Keratinocyte (primary cell): ENCODE measurements at regions not wholly inside any gene's neighbourhood (a gene's known extent, or its start where the extent isn't known, plus 50 kb on each side); places are given as distances from the start of the nearest gene placed in this dataset.

ENCODE experiments used
- DNase-seq: peaks from one replicate; pipeline ENCODE4 v3.0.0-alpha.2; 2011; ENCODE audit warnings: low read depth, missing footprints, low spot score
- FAIRE-seq: peaks from 2 replicates; lab custom pipeline; 2011; peaks lifted over from hg19 to GRCh38; lab: Jason Lieb, UNC
- H2AFZ ChIP-seq: 2 replicates; pipeline ENCODE4 v1.6.0; 2012; ENCODE audit warnings: low read length, control low read depth, inconsistent platforms; ENCODE audit not compliant: control insufficient read depth
- H3K27ac ChIP-seq: 2 replicates; pipeline ENCODE4 v1.5.1; 2011; ENCODE audit warnings: low read length; ENCODE audit not compliant: control insufficient read depth, insufficient read depth
- H3K27me3 ChIP-seq: 3 replicates; pipeline ENCODE4 v1.6.0; 2011; ENCODE audit warnings: low read length; ENCODE audit not compliant: control insufficient read depth, insufficient read depth; ENCODE audit errors: extremely low read depth
- H3K36me3 ChIP-seq, 2 experiments: 2 replicates in 1 of 2; 3 replicates in 1 of 2; pipeline ENCODE4 v1.5.1; 2011; ENCODE audit warnings: low read length in 2 of 2, mild to moderate bottlenecking in 1 of 2; ENCODE audit not compliant: control insufficient read depth in 2 of 2, insufficient read depth in 2 of 2; ENCODE audit errors: extremely low read depth in 1 of 2
- H3K4me1 ChIP-seq: 3 replicates; pipeline ENCODE4 v1.5.1; 2011; ENCODE audit warnings: low read length; ENCODE audit not compliant: control insufficient read depth, insufficient read depth; ENCODE audit errors: extremely low read depth
- H3K4me2 ChIP-seq: 3 replicates; pipeline ENCODE4 v1.6.0; 2011; ENCODE audit warnings: low read depth, low read length; ENCODE audit not compliant: control insufficient read depth, insufficient read depth; ENCODE audit errors: extremely low read depth
- H3K4me3 ChIP-seq, 3 experiments: fragments of 200-600 bp in 1 of 3; sonication (generic) in 1 of 3; 2 replicates in 2 of 3; 3 replicates in 1 of 3; pipeline ENCODE4 v1.5.1; 2011 to 2016; ENCODE audit warnings: low read length in 3 of 3, mild to moderate bottlenecking in 3 of 3, control low read depth in 2 of 3, inconsistent platforms in 1 of 3, low read depth in 1 of 3, mixed read lengths in 1 of 3, mixed run types in 1 of 3, moderate library complexity in 1 of 3; ENCODE audit not compliant: control insufficient read depth in 2 of 3, insufficient read depth in 2 of 3; ENCODE audit errors: extremely low read depth in 1 of 3
- H3K79me2 ChIP-seq: 2 replicates; pipeline ENCODE4 v1.6.0; 2012; ENCODE audit warnings: low read length; ENCODE audit not compliant: control insufficient read depth, insufficient read depth
- H3K9ac ChIP-seq: 3 replicates; pipeline ENCODE4 v1.6.0; 2011; ENCODE audit warnings: low read length; ENCODE audit not compliant: control insufficient read depth, insufficient read depth; ENCODE audit errors: extremely low read depth
- H3K9me1 ChIP-seq: 3 replicates; pipeline ENCODE4 v1.6.0; 2011; ENCODE audit warnings: low read length; ENCODE audit not compliant: control insufficient read depth, insufficient read depth; ENCODE audit errors: extremely low read depth
- H3K9me3 ChIP-seq: 2 replicates; pipeline ENCODE4 v1.5.1; 2012; ENCODE audit warnings: low read depth, low read length; ENCODE audit not compliant: control insufficient read depth
- H4K20me1 ChIP-seq: 3 replicates; pipeline ENCODE4 v1.6.0; 2011; ENCODE audit warnings: low read length; ENCODE audit not compliant: control insufficient read depth, insufficient read depth; ENCODE audit errors: extremely low read depth
- CTCF ChIP-seq, 3 experiments: IDR thresholded peaks in 1 of 3; conservative IDR thresholded peaks in 1 of 3; optimal IDR thresholded peaks in 1 of 3; 2 replicates in 2 of 3; 3 replicates in 1 of 3; pipeline versions ENCODE3 to v1.5.1; 2011; ENCODE audit warnings: low read length in 3 of 3, mild to moderate bottlenecking in 3 of 3, moderate library complexity in 2 of 3, control low read depth in 1 of 3, inconsistent platforms in 1 of 3; ENCODE audit not compliant: insufficient read depth in 2 of 3; ENCODE audit errors: extremely low read depth in 1 of 3
- EZH2 ChIP-seq: IDR thresholded peaks from one replicate; pipeline ENCODE4 v1.6.1; 2012; ENCODE audit warnings: inconsistent platforms, mild to moderate bottlenecking, low read length, moderate library complexity
- dilution Hi-C: fragments of 300-500 bp; cut with MboI; formaldehyde crosslinking; loops from one replicate; pipeline ENCODE4 v1.7.0; 2020; ENCODE audit warnings: low sequenced_read_pairs; ENCODE audit not compliant: extremely low pct_ligation_motif_present

- no peak for FAIRE-seq
- no peak overlapping the region for H3K27ac ChIP-seq
- no peak overlapping the region for H2AFZ ChIP-seq
These were observed 108.0 kb upstream of the ID2 start for GRCh38 chr2:8573942-8574195.

DNA sequence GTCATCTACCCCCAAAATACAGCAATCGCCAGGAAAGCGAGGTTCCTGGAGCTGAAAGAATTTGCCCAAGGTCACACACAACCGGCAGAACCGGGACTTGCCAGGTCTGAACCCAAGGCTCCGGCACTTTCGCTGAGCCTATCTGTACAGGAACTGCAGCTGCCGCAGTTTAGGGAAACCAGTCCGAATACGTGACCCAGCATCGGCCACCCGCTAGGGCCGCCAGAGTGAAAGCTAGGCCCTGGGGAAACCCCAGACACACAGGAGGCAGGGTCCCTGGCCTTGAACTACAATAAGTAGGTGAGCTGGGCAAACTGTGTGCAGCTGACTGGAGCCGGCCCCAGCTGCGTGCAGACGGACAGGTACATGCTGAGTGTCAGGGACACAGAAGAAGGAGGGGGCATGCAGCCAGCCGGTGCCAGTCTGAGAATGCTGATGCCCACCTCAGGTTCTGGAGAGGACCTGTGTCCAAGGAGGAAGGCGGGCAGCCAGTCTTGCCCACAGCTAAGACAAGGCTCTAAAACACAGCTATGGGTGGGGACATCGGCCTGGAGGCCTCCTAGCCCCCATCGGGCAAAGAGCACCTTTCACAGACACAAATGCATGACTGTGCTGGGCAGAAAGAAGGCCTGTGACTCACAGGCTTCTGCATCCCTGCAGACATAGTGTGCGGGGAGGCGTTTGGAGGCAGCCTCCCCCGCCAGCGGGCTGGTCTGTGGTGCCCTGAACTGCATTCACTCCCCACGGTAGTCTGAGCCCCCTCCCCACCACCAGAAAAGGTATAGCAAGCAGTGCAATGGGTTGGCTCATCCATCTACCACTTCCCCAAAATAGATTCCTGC lies 107.4 kb upstream of the ID2 start:
- Histone ChIP-seq H2AFZ (no peak overlapping the region), H3K36me3 (no peaks in the 10 kb centered on the region), H3K27ac (no peak overlapping the region), H3K4me3 (no peak overlapping the region), H3K9me3 (no peaks in the 10 kb centered on the region), H3K27me3 (peaks cover 21% of the 10 kb centered on the region), H3K79me2 (no peaks in the 10 kb centered on the region), H4K20me1 (no peaks in the 10 kb centered on the region), H3K9me1 (no peaks in the 10 kb centered on the region), H3K4me2 (no peak overlapping the region), H3K4me1 (peaks cover 5% of the 10 kb centered on the region), H3K9ac (no peak overlapping the region)
- TF ChIP-seq EZH2, result no peak
- dilution Hi-C loops, result no loop called here
- DNase-seq (no peak), FAIRE-seq (no peak)

More at GRCh38 chr2:8573942-8574195, 108.0 kb upstream of the ID2 start:
- no peak for TF ChIP-seq CTCF (optimal IDR thresholded peaks at IDR 0.05 in 1 of 3, IDR thresholded peaks at IDR 0.05 in 1 of 3, conservative IDR thresholded peaks at IDR 0.05 in 1 of 3; ENCODE audit: extremely low read depth in 1 of 3, insufficient read depth in 2 of 3, low read length in 3 of 3)
- no peak for TF ChIP-seq EZH2
- Histone ChIP-seq H3K4me2 (no peak overlapping the region), H3K9me1 (no peaks in the 10 kb centered on the region), H3K9me3 (no peaks in the 10 kb centered on the region), H3K9ac (no peak overlapping the region), H3K79me2 (no peaks in the 10 kb centered on the region), H3K27me3 (peaks cover 21% of the 10 kb centered on the region), H4K20me1 (no peaks in the 10 kb centered on the region), H3K4me1 (peaks cover 5% of the 10 kb centered on the region), H3K4me3 (no peak overlapping the region), H3K36me3 (no peaks in the 10 kb centered on the region)
- DNase-seq, result no peak
- dilution Hi-C loops, result no loop called here
